SU-DHL-6 (cell line): ENCODE measurements at regions not wholly inside any gene's neighbourhood (a gene's known extent, or its start where the extent isn't known, plus 50 kb on each side); places are given as distances from the start of the nearest gene placed in this dataset.

Experiments used
- EZH2phosphoT487 ChIP-seq: fragments of 200-600 bp; sonication (generic), shearing (Covaris generic); conservative IDR thresholded peaks from 2 replicates; pipeline ENCODE4 v1.6.1; 2018; ENCODE audit warnings: mild to moderate bottlenecking, antibody characterized with exemption, low read length, moderate library complexity, mixed read lengths
- TF ChIP-seq, protein P1 (sequence below): fragments of 200-600 bp; sonication (generic); IDR thresholded peaks from one replicate; pipeline ENCODE4 v1.5.1; 2017; ENCODE audit warnings: antibody characterized with exemption, mild to moderate bottlenecking, low read length, moderate library complexity; ENCODE audit not compliant: insufficient read depth, poor library complexity, severe bottlenecking

DNA sequence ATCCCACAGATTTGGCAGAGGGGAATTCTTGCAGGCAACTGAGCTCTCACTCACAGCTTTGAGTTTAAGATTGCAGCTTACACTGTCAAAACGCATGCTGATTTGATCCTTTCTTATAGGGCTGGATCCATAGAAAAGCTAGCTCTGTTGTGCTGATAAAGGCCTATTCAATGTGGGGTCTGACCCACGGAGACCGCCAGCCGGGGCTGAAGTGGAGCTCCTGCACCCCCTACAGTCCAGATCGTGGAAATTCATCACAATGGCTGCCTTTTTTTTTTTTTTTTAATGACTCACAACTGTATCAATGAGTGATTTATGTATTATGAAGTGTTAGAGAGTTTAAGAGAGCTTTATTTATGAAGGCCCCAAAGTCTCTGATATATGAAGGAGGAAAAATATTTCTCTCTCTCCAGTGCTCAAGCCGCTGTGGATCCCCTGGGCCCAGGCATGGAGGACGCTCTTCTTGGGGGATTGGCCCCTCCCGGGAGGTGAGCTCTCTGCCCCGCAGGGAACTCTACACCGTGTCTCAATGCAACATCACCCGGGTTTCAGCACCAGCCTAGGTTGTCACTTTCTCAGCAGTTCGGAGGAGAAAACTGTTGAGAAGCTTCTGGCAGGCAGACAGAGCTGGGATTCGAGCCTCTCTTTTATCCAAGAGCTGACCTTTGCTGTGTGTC is 700.2 kb downstream of the IRX1 start:
- TF ChIP-seq, protein P1, sequence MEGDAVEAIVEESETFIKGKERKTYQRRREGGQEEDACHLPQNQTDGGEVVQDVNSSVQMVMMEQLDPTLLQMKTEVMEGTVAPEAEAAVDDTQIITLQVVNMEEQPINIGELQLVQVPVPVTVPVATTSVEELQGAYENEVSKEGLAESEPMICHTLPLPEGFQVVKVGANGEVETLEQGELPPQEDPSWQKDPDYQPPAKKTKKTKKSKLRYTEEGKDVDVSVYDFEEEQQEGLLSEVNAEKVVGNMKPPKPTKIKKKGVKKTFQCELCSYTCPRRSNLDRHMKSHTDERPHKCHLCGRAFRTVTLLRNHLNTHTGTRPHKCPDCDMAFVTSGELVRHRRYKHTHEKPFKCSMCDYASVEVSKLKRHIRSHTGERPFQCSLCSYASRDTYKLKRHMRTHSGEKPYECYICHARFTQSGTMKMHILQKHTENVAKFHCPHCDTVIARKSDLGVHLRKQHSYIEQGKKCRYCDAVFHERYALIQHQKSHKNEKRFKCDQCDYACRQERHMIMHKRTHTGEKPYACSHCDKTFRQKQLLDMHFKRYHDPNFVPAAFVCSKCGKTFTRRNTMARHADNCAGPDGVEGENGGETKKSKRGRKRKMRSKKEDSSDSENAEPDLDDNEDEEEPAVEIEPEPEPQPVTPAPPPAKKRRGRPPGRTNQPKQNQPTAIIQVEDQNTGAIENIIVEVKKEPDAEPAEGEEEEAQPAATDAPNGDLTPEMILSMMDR: peak; percentile 35
- no peak for TF ChIP-seq EZH2phosphoT487
